Activated CD8-positive, alpha-beta T cell treated with anti-CD3 and anti-CD28 coated beads for 36 hours (primary cell): ENCODE measurements at regions not wholly inside any gene's neighbourhood (a gene's known extent, or its start where the extent isn't known, plus 50 kb on each side); places are given as distances from the start of the nearest gene placed in this dataset.

Source experiments
- ATAC-seq: fragments of 200-7000 bp; cut with Tn5 transposase; one replicate; pipeline ENCODE4 v1.10.0; 2021; ENCODE audit warnings: mild to moderate bottlenecking, moderate library complexity
- CTCF ChIA-PET: fragments of 350-600 bp; sonication (Branson Sonifier 250); formaldehyde crosslinking; loops from one replicate; lab custom pipeline; 2021; ENCODE audit warnings: antibody characterized with exemption; lab: Charles Lee
- POLR2A ChIA-PET: fragments of 350-600 bp; sonication (Branson Sonifier 250); formaldehyde crosslinking; loops from one replicate; lab custom pipeline; 2021; ENCODE audit warnings: antibody characterized with exemption; lab: Charles Lee
- DNase-seq: peaks from one replicate; pipeline ENCODE4 v3.0.0-alpha.2; 2020
- H3K27ac Mint-ChIP-seq: one replicate; pipeline ENCODE4 v1.8.0; 2021; ENCODE audit warnings: mild to moderate bottlenecking, mixed read lengths
- H3K27me3 Mint-ChIP-seq: one replicate; pipeline ENCODE4 v1.8.0; 2021; ENCODE audit warnings: mixed read lengths
- H3K36me3 Mint-ChIP-seq: one replicate; pipeline ENCODE4 v1.8.0; 2021; ENCODE audit warnings: low read depth, mixed read lengths
- H3K4me1 Mint-ChIP-seq: one replicate; pipeline ENCODE4 v1.8.0; 2021; ENCODE audit warnings: low read depth, mixed read lengths
- H3K4me3 Mint-ChIP-seq: one replicate; pipeline ENCODE4 v1.8.0; 2021; ENCODE audit warnings: mild to moderate bottlenecking, moderate library complexity, mixed read lengths
- H3K9me3 Mint-ChIP-seq: one replicate; pipeline ENCODE4 v1.8.0; 2021; ENCODE audit warnings: mixed read lengths
- intact Hi-C: fragments of 100-400 bp; cut with micrococcal nuclease; formaldehyde crosslinking; loops from one replicate; pipeline ENCODE4 v1.10.0; 2022
- TF ChIP-seq, protein P1 (sequence below): fragments of 200-600 bp; IDR thresholded peaks from one replicate; pipeline ENCODE4 v1.8.0; 2022; ENCODE audit warnings: antibody characterized with exemption, mild to moderate bottlenecking

- ChIA-PET CTCF (no interaction called here), POLR2A (no interaction called here)
- ATAC-seq (no peak), DNase-seq (no peak)
- no peaks in the 10 kb centered on the region for H3K36me3 Mint-ChIP-seq
- H3K27me3 Mint-ChIP-seq = no peaks in the 10 kb centered on the region
- no peak overlapping the region for H3K27ac Mint-ChIP-seq
- TF ChIP-seq, protein P1, sequence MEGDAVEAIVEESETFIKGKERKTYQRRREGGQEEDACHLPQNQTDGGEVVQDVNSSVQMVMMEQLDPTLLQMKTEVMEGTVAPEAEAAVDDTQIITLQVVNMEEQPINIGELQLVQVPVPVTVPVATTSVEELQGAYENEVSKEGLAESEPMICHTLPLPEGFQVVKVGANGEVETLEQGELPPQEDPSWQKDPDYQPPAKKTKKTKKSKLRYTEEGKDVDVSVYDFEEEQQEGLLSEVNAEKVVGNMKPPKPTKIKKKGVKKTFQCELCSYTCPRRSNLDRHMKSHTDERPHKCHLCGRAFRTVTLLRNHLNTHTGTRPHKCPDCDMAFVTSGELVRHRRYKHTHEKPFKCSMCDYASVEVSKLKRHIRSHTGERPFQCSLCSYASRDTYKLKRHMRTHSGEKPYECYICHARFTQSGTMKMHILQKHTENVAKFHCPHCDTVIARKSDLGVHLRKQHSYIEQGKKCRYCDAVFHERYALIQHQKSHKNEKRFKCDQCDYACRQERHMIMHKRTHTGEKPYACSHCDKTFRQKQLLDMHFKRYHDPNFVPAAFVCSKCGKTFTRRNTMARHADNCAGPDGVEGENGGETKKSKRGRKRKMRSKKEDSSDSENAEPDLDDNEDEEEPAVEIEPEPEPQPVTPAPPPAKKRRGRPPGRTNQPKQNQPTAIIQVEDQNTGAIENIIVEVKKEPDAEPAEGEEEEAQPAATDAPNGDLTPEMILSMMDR = no peak
- intact Hi-C loops = no loop called here
- peaks cover 3% of the 10 kb centered on the region for H3K9me3 Mint-ChIP-seq
- no peaks in the 10 kb centered on the region for H3K4me1 Mint-ChIP-seq
- no peak overlapping the region for H3K4me3 Mint-ChIP-seq
Measured at GRCh38 chrX:114077773-114078172, 506.1 kb upstream of the HTR2C start.

- Mint-ChIP-seq H3K27me3 (no peaks in the 10 kb centered on the region), H3K9me3 (peaks cover under 1% of the 10 kb centered on the region), H3K36me3 (no peaks in the 10 kb centered on the region), H3K4me3 (no peak overlapping the region), H3K27ac (no peak overlapping the region), H3K4me1 (no peaks in the 10 kb centered on the region)
- no peak for ATAC-seq
- ChIA-PET POLR2A (no interaction called here), CTCF (no interaction called here)
- intact Hi-C loops = no loop called here
- no peak for DNase-seq
- TF ChIP-seq, protein P1 = no peak
Measured at GRCh38 chrX:114075073-114075673, 508.7 kb upstream of the HTR2C start.

- Mint-ChIP-seq H3K4me1 (no peaks in the 10 kb centered on the region), H3K9me3 (no peaks in the 10 kb centered on the region), H3K36me3 (no peaks in the 10 kb centered on the region), H3K4me3 (no peak overlapping the region), H3K27ac (no peak overlapping the region), H3K27me3 (no peaks in the 10 kb centered on the region)
- POLR2A ChIA-PET = no interaction called here
- intact Hi-C loops = no loop called here
- ATAC-seq (no peak), DNase-seq (no peak)
- TF ChIP-seq, protein P1 = no peak
- CTCF ChIA-PET = no interaction called here
Measured at GRCh38 chrX:114073926-114074325, 510.0 kb upstream of the HTR2C start.

DNA sequence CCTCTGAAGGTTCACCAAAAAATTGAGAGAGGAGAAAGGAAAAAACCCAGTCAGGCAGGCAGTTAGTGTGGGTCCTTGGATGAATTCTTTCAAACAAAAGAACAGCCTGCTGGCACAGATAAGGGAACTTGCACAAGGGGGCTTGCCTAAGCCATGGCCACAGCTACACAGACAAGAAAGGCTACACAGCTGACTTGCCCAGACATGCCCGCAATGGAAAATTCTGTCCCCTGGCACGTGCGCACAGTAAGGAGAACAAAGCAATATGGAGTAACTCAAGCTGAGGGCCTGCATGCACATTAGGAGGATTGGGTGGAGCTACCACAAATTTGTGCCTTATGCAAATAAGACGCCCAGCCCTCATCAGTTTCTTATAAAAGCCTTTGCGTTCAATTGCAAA lies 512.5 kb upstream of the HTR2C start:
- TF ChIP-seq, protein P1 = no peak
- ATAC-seq = no peak
- H3K27ac Mint-ChIP-seq = no peak overlapping the region
- no peak for DNase-seq
- no peaks in the 10 kb centered on the region for H3K4me1 Mint-ChIP-seq
- H3K4me3 Mint-ChIP-seq = no peak overlapping the region
- no peaks in the 10 kb centered on the region for H3K27me3 Mint-ChIP-seq
- ChIA-PET POLR2A (interaction anchor here (0.6 kb wide), 1 partner anchor 1238 kb away, joined by 5 read pairs; no protein-coding TSS in a partner anchor), CTCF (no interaction called here)
- H3K36me3 Mint-ChIP-seq = no peaks in the 10 kb centered on the region
- intact Hi-C loops = no loop called here
- H3K9me3 Mint-ChIP-seq = no peaks in the 10 kb centered on the region

- TF ChIP-seq, protein P1 = no peak
- ATAC-seq (no peak), DNase-seq (no peak)
- Mint-ChIP-seq H3K27ac (no peak overlapping the region), H3K4me1 (no peaks in the 10 kb centered on the region), H3K9me3 (no peaks in the 10 kb centered on the region), H3K36me3 (no peaks in the 10 kb centered on the region), H3K4me3 (no peak overlapping the region), H3K27me3 (no peaks in the 10 kb centered on the region)
- POLR2A ChIA-PET = no interaction called here
- CTCF ChIA-PET = no interaction called here
- intact Hi-C loops = no loop called here
Measured at GRCh38 chrX:114065577-114066223, 518.2 kb upstream of the HTR2C start.
